A549 (cell line): ENCODE measurements at regions not wholly inside any gene's neighbourhood (a gene's known extent, or its start where the extent isn't known, plus 50 kb on each side); places are given as distances from the start of the nearest gene placed in this dataset.

Experiments
- ATAC-seq, 2 experiments: fragments of 200-7000 bp in 1 of 2; fragments of >200 bp in 1 of 2; cut with Nextera tagmentation in 1 of 2; cut with Tn5 transposase in 1 of 2; 3 replicates each; pipeline versions ENCODE4 v1.8.0 to v1.9.1; 2018 to 2020; ENCODE audit warnings: mild to moderate bottlenecking in 1 of 2, moderate library complexity in 1 of 2
- CTCF ChIA-PET: fragments of 300-600 bp; sonication (Branson Sonifier 250); formaldehyde crosslinking; extraction: SDS; loops from one replicate; lab custom pipeline; 2021; ENCODE audit warnings: antibody characterized with exemption, inconsistent platforms; lab: Yijun Ruan, JAX
- POLR2A ChIA-PET: fragments of 350-600 bp; formaldehyde crosslinking; extraction: SDS; loops from one replicate; lab custom pipeline; 2021; ENCODE audit warnings: antibody characterized with exemption, inconsistent platforms; lab: Yijun Ruan, JAX
- DNase-seq, 2 experiments: peaks; one replicate each; pipeline versions ENCODE4 v3.0.0 to v3.0.0-alpha.2; 2011 to 2016; ENCODE audit warnings: low read depth in 1 of 2, low spot score in 1 of 2
- FAIRE-seq: peaks from 2 replicates; lab custom pipeline; 2011; peaks lifted over from hg19 to GRCh38; lab: Jason Lieb, UNC
- H3K27ac ChIP-seq, 2 experiments: fragments of >200 bp; sonication (Bioruptor Twin); formaldehyde crosslinking; 3 replicates each; pipeline ENCODE4 v1.5.1; 2016 to 2017
- H3K4me1 ChIP-seq: fragments of >200 bp; sonication (Bioruptor Twin); formaldehyde crosslinking; 3 replicates; pipeline ENCODE4 v1.6.1; 2016
- H3K4me2 ChIP-seq: fragments of >200 bp; sonication (Bioruptor Twin); formaldehyde crosslinking; 3 replicates; pipeline ENCODE4 v1.6.1; 2016
- H3K4me3 ChIP-seq: fragments of >200 bp; sonication (Bioruptor Twin); formaldehyde crosslinking; 3 replicates; pipeline ENCODE4 v1.5.1; 2016
- H3K9me3 ChIP-seq: fragments of >200 bp; sonication (Bioruptor Twin); formaldehyde crosslinking; 3 replicates; pipeline ENCODE4 v1.6.1; 2016
- CBX8 ChIP-seq: fragments of 200-600 bp; sonication (generic); IDR thresholded peaks from 2 replicates; pipeline ENCODE4 v1.6.1; 2016
- ESRRA ChIP-seq: fragments of 150-350 bp; IDR thresholded peaks from 2 replicates; pipeline ENCODE4 v1.6.1; 2014; ENCODE audit warnings: mild to moderate bottlenecking, low read length, borderline replicate concordance
- GATA3 ChIP-seq: IDR thresholded peaks from 2 replicates; pipeline ENCODE4 v1.6.1; 2012; ENCODE audit warnings: borderline replicate concordance
- HEYL ChIP-seq: fragments of 250-450 bp; sonication (Bioruptor Pico); IDR thresholded peaks from 2 replicates; pipeline ENCODE4 v1.8.0; 2021; ENCODE audit warnings: mild to moderate bottlenecking, moderate library complexity
- HOXB5 ChIP-seq: fragments of 250-450 bp; sonication (Bioruptor Pico); IDR thresholded peaks from 2 replicates; pipeline ENCODE4 v1.5.0; 2020; ENCODE audit warnings: mild to moderate bottlenecking, moderate library complexity
- JUN ChIP-seq, 2 experiments: fragments of >200 bp; sonication (Bioruptor Twin); formaldehyde crosslinking; IDR thresholded peaks; 2 replicates in 1 of 2; 3 replicates in 1 of 2; pipeline ENCODE4 v1.6.1; 2016 to 2017
- JUNB ChIP-seq: fragments of >200 bp; sonication (Bioruptor Twin); formaldehyde crosslinking; IDR thresholded peaks from 2 replicates; pipeline ENCODE4 v1.6.1; 2016
- KDM5A ChIP-seq: fragments of 200-600 bp; sonication (generic); IDR thresholded peaks from 2 replicates; pipeline ENCODE4 v1.6.1; 2016; ENCODE audit warnings: antibody characterized with exemption, mild to moderate bottlenecking
- MAFK ChIP-seq: fragments of 450-650 bp; IDR thresholded peaks from 2 replicates; pipeline ENCODE4 v1.6.1; 2014; ENCODE audit not compliant: partially characterized antibody
- NFE2L2 ChIP-seq: fragments of 150-350 bp; conservative IDR thresholded peaks from 2 replicates; pipeline ENCODE4 v1.6.1; 2014; ENCODE audit warnings: low read length
- NR3C1 ChIP-seq: fragments of >200 bp; sonication (Bioruptor Twin); formaldehyde crosslinking; IDR thresholded peaks from 3 replicates; pipeline ENCODE4 v1.6.1; 2017
- PHF8 ChIP-seq: fragments of 200-600 bp; sonication (generic); IDR thresholded peaks from 2 replicates; pipeline ENCODE4 v1.6.1; 2016; ENCODE audit warnings: low read depth, mild to moderate bottlenecking, antibody characterized with exemption, moderate library complexity, borderline replicate concordance
- POLR2A ChIP-seq: IDR thresholded peaks from 2 replicates; pipeline ENCODE4 v1.6.1; 2012; ENCODE audit warnings: mild to moderate bottlenecking, low read length
- POLR2AphosphoS2 ChIP-seq: conservative IDR thresholded peaks from 2 replicates; pipeline ENCODE4 v1.6.1; 2012; ENCODE audit warnings: low read length, improper control_type of control experiment, inconsistent platforms
- RARB ChIP-seq: fragments of 250-450 bp; sonication (Bioruptor Pico); IDR thresholded peaks from 2 replicates; pipeline ENCODE4 v1.8.0; 2021; ENCODE audit warnings: mild to moderate bottlenecking, moderate library complexity
- RCOR1 ChIP-seq: fragments of 150-350 bp; IDR thresholded peaks from 2 replicates; pipeline ENCODE4 v1.6.1; 2014; ENCODE audit warnings: antibody characterized with exemption, low read length, low read depth
- RNF2 ChIP-seq: fragments of 200-600 bp; sonication (generic); IDR thresholded peaks from 2 replicates; pipeline ENCODE4 v1.6.1; 2016; ENCODE audit warnings: low read depth, mild to moderate bottlenecking, antibody characterized with exemption, moderate library complexity, borderline replicate concordance
- SREBF2 ChIP-seq: fragments of 450-650 bp; IDR thresholded peaks from 2 replicates; pipeline ENCODE4 v1.6.1; 2014; ENCODE audit warnings: mild to moderate bottlenecking, moderate library complexity
- TFCP2L1 ChIP-seq: fragments of 250-450 bp; sonication (Bioruptor Pico); IDR thresholded peaks from 2 replicates; pipeline ENCODE4 v1.5.0; 2021; ENCODE audit warnings: mild to moderate bottlenecking
- WGBS: methylation state at CpG from one replicate; pipeline ENCODE4 v1.1.6; 2017; ENCODE audit errors: missing lambda C conversion rate; 5-methylcytosine and 5-hydroxymethylcytosine counted together
- TF ChIP-seq, protein P1 (sequence below): fragments of 150-350 bp; IDR thresholded peaks from 2 replicates; pipeline ENCODE4 v1.6.1; 2014; ENCODE audit warnings: low read depth, mild to moderate bottlenecking, low read length
- TF ChIP-seq, protein P2 (sequence below): fragments of 250-450 bp; sonication (Bioruptor Pico); IDR thresholded peaks from 2 replicates; pipeline ENCODE4 v1.5.0; 2021; ENCODE audit warnings: mild to moderate bottlenecking, moderate library complexity, borderline replicate concordance
- TF ChIP-seq, protein P3 (sequence below): IDR thresholded peaks from 2 replicates; pipeline ENCODE4 v1.6.1; 2012; ENCODE audit warnings: low read depth, borderline replicate concordance
- TF ChIP-seq, protein P4 (sequence below): fragments of >200 bp; sonication (Bioruptor Twin); formaldehyde crosslinking; IDR thresholded peaks from 2 replicates; pipeline ENCODE4 v1.6.1; 2016

DNA sequence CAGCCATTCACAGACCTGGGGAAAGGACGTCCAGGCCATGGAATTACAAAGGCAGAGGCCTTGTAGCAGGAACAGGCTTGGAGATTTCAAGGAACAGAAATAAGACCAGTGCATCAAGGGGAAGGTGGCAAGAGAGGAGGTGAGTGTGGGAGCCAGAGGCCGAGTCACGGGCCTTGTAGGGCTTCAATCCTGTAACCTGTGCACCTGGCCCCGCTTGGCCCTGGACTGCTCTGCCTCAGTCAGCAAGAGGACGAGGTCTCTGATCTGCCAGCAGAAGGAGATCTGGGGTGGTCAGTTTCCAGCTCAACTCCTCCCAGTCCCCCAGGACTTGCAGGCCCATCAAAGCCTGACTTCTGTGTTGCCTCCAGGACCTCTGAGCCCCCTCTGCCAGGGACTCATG lies 200.8 kb downstream of the VRK1 start:
- DNase-seq (no peak), ATAC-seq (no peak), FAIRE-seq (no peak)
- ChIA-PET CTCF (interaction anchor here (1.3 kb wide), 1 partner anchor 12 kb away, joined by 3 read pairs; no protein-coding TSS in a partner anchor), POLR2A (no interaction called here)
- no peak overlapping the region for H3K4me2 ChIP-seq
- TF ChIP-seq NR3C1 (no peak), KDM5A (no peak), SREBF2 (no peak), HOXB5 (CRISPR knock-in tag) (no peak)
- 33% methylated on average over 5 of the region's 5 CpGs for WGBS
- H3K9me3 ChIP-seq: no peaks in the 10 kb centered on the region
- no peak overlapping the region for H3K27ac ChIP-seq
- no peak overlapping the region for H3K4me3 ChIP-seq
- H3K4me1 ChIP-seq: no peaks in the 10 kb centered on the region

DNA sequence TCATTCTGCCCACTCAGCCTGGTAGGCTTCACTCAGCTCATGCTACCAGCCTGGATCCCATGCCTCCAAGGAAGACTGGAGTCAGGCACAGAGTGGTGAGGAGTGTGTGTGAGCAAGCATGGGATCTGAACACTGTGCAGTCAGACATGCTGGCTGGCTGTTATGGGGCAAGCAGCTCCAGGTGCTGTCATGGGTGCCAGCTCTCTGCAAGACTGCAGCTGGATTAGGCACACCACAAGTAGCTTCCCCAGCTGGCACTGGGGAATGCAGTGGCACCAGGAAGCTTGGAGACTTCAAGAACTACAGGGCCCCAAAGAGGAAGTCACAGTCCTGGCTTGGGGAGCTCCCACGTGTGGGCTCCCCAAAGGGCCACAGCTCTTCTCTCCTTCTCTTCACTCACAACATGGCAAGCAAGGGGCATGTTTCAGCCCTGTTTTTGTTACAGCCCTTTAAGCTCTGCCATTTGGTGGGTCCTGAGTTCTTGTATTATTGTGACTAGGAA lies 202.5 kb downstream of the VRK1 start:
- ChIA-PET CTCF (no interaction called here), POLR2A (no interaction called here)
- 9% methylated on average over 1 of the region's 1 CpG for WGBS
- no peaks in the 10 kb centered on the region for H3K4me1 ChIP-seq
- H3K4me3 ChIP-seq: no peak overlapping the region
- H3K27ac ChIP-seq: no peak overlapping the region
- FAIRE-seq: no peak
- TF ChIP-seq GATA3 (no peak), RNF2 (no peak), SREBF2 (no peak), POLR2A (no peak), JUNB (no peak), RARB (no peak), HEYL (CRISPR knock-in tag) (no peak), JUN (IDR thresholded peaks at IDR 0.05) (no peak), KDM5A (no peak)
- TF ChIP-seq, protein P1, sequence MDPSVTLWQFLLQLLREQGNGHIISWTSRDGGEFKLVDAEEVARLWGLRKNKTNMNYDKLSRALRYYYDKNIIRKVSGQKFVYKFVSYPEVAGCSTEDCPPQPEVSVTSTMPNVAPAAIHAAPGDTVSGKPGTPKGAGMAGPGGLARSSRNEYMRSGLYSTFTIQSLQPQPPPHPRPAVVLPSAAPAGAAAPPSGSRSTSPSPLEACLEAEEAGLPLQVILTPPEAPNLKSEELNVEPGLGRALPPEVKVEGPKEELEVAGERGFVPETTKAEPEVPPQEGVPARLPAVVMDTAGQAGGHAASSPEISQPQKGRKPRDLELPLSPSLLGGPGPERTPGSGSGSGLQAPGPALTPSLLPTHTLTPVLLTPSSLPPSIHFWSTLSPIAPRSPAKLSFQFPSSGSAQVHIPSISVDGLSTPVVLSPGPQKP: no peak
- no peak overlapping the region for H3K4me2 ChIP-seq
- ATAC-seq: no peak
- H3K9me3 ChIP-seq: no peaks in the 10 kb centered on the region
- DNase-seq: no peak

DNA sequence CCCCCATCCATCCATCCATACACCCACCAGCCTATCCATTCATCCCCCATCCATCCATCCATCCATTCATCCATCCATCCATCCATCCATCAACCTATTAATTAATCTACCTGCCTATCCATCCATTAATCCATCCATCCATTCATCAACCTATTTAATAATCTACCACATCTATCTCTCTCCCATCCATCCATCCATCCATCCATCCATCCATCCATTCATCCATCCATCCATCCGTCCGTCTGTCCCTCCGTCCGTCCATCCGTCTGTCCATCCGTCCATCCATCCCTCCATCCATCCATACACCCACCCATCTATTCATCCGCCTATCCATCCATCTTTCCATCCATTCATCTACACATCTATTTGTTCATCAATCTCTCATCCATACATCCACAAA lies 205.3 kb downstream of the VRK1 start:
- ATAC-seq: no peak
- no peak overlapping the region for H3K4me3 ChIP-seq
- H3K9me3 ChIP-seq: no peaks in the 10 kb centered on the region
- no peak overlapping the region for H3K27ac ChIP-seq
- H3K4me1 ChIP-seq: no peaks in the 10 kb centered on the region
- no peak for FAIRE-seq
- DNase-seq: no peak
- no peak overlapping the region for H3K4me2 ChIP-seq
- POLR2A ChIA-PET: no interaction called here
- 45% methylated on average over 7 of the region's 7 CpGs for WGBS
- CTCF ChIA-PET: no interaction called here
- TF ChIP-seq HEYL (CRISPR knock-in tag) (no peak), PHF8 (no peak)
- TF ChIP-seq, protein P2, sequence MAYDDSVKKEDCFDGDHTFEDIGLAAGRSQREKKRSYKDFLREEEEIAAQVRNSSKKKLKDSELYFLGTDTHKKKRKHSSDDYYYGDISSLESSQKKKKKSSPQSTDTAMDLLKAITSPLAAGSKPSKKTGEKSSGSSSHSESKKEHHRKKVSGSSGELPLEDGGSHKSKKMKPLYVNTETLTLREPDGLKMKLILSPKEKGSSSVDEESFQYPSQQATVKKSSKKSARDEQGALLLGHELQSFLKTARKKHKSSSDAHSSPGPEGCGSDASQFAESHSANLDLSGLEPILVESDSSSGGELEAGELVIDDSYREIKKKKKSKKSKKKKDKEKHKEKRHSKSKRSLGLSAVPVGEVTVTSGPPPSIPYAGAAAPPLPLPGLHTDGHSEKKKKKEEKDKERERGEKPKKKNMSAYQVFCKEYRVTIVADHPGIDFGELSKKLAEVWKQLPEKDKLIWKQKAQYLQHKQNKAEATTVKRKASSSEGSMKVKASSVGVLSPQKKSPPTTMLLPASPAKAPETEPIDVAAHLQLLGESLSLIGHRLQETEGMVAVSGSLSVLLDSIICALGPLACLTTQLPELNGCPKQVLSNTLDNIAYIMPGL (CRISPR knock-in tag): no peak

DNA sequence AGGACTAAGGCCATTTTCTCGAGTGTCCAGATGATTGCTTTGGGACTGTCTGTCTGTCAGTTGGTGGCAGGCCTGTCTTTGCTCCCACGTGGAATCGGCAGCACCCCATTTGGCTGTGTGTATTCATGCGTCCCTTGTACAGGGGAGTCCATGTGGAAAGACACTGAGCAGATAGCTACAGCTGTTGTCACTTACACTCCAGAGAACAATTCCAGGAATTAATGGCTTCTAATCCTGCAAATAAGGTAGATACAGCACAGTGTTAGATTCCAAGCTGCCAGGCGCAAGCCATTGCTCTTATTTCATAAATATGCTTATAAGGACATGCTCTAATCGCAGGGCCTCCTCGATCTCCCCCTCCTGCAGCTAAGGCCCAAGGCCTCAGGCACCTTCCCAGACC lies 208.8 kb downstream of the VRK1 start:
- 27% methylated on average over 7 of the region's 7 CpGs for WGBS
- POLR2A ChIA-PET: no interaction called here
- TF ChIP-seq RCOR1 (no peak), JUNB (no peak), RNF2 (no peak), POLR2AphosphoS2 (no peak), GATA3 (no peak), NFE2L2 (no peak), ESRRA (no peak), JUN (IDR thresholded peaks at IDR 0.05) (no peak), TFCP2L1 (CRISPR knock-in tag) (no peak), SREBF2 (no peak), MAFK (no peak), CBX8 (no peak)
- TF ChIP-seq, protein P3, sequence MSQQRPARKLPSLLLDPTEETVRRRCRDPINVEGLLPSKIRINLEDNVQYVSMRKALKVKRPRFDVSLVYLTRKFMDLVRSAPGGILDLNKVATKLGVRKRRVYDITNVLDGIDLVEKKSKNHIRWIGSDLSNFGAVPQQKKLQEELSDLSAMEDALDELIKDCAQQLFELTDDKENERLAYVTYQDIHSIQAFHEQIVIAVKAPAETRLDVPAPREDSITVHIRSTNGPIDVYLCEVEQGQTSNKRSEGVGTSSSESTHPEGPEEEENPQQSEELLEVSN: no peak
- TF ChIP-seq, protein P4, sequence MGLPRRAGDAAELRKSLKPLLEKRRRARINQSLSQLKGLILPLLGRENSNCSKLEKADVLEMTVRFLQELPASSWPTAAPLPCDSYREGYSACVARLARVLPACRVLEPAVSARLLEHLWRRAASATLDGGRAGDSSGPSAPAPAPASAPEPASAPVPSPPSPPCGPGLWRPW: no peak
- TF ChIP-seq, protein P2 (CRISPR knock-in tag): no peak
- no peak for DNase-seq
- Histone ChIP-seq H3K4me1 (no peaks in the 10 kb centered on the region), H3K9me3 (no peaks in the 10 kb centered on the region), H3K4me2 (no peak overlapping the region), H3K4me3 (no peak overlapping the region), H3K27ac (no peak overlapping the region)
- CTCF ChIA-PET: interaction anchor here (0.6 kb wide), 1 partner anchor 992 kb away, joined by 3 read pairs; no protein-coding TSS in a partner anchor
- no peak for FAIRE-seq
- no peak for ATAC-seq
